ENCODE measurements at regions not wholly inside any gene's neighbourhood (a gene's known extent, or its start where the extent isn't known, plus 50 kb on each side); places are given as distances from the start of the nearest gene placed in this dataset.
"Not testable (repeated sequence)": the region's sequence is repeated elsewhere in the genome, so short reads cannot be mapped to it uniquely, and the experiment has no call there.

DNA sequence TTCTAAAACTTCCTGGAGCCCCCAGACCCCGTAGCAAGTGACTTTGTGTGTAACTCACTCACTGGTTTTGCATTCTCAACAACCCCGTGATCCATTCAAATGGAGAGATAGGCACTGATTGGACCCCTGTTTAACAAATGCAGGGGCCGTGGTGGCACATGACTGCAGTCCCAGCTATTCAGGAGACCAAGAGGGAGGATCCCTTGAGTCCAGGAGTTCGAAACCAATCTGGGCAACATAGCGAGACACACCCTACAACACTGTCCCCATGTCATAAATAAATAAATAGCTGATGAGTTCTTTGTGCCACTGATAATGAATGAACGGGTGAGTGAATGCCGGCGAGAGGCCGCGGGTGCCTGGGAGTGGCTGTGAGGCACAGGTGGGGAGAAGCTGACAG, 59.4 kb upstream of the PAX7 start:
- no peak overlapping the region for H3K4me3 ChIP-seq (ENCODE audit: low read length)
- TF ChIP-seq, protein P1, sequence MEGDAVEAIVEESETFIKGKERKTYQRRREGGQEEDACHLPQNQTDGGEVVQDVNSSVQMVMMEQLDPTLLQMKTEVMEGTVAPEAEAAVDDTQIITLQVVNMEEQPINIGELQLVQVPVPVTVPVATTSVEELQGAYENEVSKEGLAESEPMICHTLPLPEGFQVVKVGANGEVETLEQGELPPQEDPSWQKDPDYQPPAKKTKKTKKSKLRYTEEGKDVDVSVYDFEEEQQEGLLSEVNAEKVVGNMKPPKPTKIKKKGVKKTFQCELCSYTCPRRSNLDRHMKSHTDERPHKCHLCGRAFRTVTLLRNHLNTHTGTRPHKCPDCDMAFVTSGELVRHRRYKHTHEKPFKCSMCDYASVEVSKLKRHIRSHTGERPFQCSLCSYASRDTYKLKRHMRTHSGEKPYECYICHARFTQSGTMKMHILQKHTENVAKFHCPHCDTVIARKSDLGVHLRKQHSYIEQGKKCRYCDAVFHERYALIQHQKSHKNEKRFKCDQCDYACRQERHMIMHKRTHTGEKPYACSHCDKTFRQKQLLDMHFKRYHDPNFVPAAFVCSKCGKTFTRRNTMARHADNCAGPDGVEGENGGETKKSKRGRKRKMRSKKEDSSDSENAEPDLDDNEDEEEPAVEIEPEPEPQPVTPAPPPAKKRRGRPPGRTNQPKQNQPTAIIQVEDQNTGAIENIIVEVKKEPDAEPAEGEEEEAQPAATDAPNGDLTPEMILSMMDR (conservative IDR thresholded peaks at IDR 0.05; ENCODE audit: low read depth, low read length) = no peak
- no peak for DNase-seq (ENCODE audit: low read depth)

DNA sequence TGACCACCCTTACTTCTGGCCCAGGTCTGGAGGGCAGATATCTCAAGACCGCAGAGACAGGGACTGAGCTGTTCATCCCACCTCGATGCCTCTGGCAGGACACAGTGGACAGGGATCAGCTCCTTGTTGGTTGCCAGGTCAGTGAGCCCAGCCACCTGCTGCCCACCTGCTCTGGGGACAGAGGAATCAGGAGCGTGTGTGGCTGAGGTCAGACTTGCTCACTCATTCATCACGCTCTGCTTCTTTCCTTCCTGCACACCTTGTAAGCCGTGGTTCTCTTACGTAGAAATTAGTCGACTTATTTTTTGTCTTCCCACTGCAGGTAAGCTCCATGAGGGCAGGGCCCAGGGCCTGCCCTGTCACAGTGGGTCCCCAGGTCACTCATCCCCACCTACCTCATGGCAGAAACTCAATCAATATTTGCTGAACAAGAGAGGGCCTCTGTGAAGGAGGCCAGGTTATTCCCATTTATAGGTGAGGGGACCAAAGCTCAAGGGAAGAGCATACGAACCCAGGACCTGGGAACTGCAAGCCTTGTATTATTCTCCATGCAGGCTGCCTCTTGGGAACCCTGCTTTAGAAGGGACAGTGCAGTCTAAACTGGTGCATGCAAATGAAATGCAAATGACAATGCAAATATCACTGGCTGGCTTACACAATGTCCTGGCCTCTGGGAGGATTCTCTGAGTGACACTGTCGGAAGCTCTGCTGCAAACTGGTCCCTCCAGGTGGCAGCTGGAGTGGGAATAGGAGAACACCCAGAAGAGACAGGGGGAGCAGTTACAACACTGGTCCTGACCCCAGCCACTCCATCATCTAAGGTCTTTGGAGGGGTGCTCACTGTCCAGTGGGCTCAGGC, 58.4 kb upstream of the PAX7 start:
- H3K4me3 ChIP-seq (ENCODE audit: low read length) = no peak overlapping the region
- no peak for DNase-seq (ENCODE audit: low read depth)
- TF ChIP-seq, protein P1 (conservative IDR thresholded peaks at IDR 0.05; ENCODE audit: low read depth, low read length) = no peak

DNA sequence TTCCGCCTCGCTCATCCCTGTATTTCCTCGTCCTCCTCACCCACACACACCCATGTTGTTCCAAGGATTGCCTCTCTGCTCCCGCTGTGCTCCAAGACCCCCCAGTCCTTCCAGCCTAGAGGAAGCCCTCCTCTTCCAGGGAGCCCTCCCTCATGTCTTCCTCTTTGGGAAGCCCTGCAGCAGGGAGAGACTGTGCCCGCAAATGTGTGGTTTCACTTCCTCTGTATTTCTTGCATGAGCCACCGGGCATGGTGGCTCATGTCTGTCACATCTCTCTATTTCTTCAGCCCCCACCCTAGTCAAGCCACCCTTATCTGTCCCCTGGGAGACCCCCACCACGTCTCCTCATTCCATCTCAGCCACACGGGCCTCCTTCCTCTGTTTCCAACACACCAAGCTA, 57.5 kb upstream of the PAX7 start:
- DNase-seq (ENCODE audit: low read depth) = no peak
- no peak overlapping the region for H3K4me3 ChIP-seq (ENCODE audit: low read length)
- TF ChIP-seq, protein P1 (conservative IDR thresholded peaks at IDR 0.05; ENCODE audit: low read depth, low read length) = no peak

DNA sequence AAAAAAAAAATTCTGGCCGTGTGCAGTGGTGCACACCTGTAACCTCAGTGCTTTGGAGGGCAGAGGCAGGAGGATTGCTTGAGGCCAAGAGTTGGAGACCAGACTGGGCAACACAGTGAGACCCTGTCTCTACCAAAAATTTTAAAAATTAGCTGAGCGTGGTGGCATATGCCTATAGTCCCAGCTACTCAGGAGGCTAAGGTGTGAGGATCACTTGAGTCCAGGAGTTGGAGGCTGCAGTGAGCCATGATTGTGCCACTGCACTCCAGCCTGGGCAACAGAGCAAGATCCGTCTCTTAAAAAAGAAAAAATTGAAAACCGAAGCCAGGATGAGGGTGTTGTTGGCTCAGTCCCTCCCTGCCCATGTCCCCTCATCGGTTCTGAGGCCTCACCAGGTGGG, 55.9 kb upstream of the PAX7 start:
- TF ChIP-seq, protein P1 (conservative IDR thresholded peaks at IDR 0.05; ENCODE audit: low read depth, low read length) = no peak
- no peak overlapping the region for H3K4me3 ChIP-seq (ENCODE audit: low read length)
- no peak for DNase-seq (ENCODE audit: low read depth)

DNA sequence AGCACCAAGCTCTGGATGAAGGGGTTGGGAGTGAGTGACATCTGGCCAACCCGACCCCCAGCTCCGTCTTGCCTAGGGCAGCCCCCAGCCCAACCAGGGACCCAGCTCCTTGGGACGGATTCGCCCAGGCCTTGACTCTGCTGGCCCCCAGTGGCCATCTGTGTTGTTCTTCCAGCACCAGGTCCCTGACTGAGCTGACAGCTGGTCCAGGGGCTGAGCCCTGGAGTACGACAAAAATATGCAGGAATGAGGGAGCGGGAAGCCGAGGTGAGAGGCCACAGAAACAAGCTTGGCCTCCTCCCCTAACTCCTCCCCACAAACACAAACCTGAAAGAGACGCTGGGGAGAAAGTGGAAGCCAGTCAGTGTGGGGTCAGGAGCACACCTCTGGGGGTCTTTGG, 55.0 kb upstream of the PAX7 start:
- DNase-seq (ENCODE audit: low read depth) = no peak
- TF ChIP-seq, protein P1 (conservative IDR thresholded peaks at IDR 0.05; ENCODE audit: low read depth, low read length) = peak; percentile 71
- no peak overlapping the region for H3K4me3 ChIP-seq (ENCODE audit: low read length)

DNA sequence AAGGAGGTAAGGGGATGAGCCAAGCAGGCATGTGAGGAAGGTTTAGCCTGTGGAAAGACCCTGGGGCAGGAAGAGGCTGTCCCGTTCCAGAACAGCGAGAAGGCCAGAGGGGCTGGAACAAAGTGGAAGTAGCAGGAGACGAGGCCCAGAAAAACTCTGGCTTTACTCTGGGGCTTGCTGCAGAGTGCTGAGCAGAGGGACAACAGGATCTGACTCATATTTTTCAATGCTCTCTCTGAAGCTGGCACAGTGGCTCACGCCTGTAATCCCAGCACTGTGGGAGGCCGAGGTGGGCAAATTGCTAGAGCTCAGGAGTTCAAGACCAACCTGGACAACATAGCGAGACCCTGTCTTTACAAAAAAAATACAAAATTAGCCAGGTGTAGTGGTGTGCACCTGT, 52.4 kb upstream of the PAX7 start:
- TF ChIP-seq, protein P1 (conservative IDR thresholded peaks at IDR 0.05; ENCODE audit: low read depth, low read length) = no peak
- no peak for DNase-seq (ENCODE audit: low read depth)
- no peak overlapping the region for H3K4me3 ChIP-seq (ENCODE audit: low read length)

DNA sequence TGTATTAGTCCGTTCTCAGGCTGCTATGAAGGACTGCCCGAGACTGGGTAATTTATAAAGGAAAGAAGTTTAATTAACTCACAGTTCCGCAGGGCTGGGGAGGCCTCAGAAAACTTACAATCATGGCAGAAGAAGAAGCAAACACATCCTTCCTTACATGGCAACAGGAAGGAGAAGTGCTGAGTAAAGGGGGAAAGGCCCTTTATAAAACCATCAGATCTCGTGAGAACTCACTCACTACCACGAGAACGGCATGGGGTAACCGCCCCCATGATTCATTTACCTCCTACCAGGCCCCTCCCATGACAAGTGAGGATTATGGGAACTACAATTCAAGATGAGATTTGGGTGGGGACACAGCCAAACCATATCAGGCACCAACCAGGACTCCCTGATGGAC, 51.4 kb upstream of the PAX7 start:
- not testable (repeated sequence) for DNase-seq (ENCODE audit: low read depth); H3K4me3 ChIP-seq (ENCODE audit: low read length)

Measured in retinal pigment epithelial cell (primary cell).